IMR-90 (cell line): ENCODE measurements at regions not wholly inside any gene's neighbourhood (a gene's known extent, or its start where the extent isn't known, plus 50 kb on each side); places are given as distances from the start of the nearest gene placed in this dataset.

Source experiments
- BHLHE40 ChIP-seq: fragments of 150-350 bp; IDR thresholded peaks from 2 replicates; pipeline ENCODE4 v1.6.1; 2016; ENCODE audit warnings: mild to moderate bottlenecking, low read depth, low read length
- CEBPB ChIP-seq: IDR thresholded peaks from 2 replicates; pipeline ENCODE4 v1.6.1; 2012; ENCODE audit warnings: low read depth, low read length, improper control_type of control experiment
- CTCF ChIP-seq: conservative IDR thresholded peaks from 2 replicates; pipeline ENCODE4 v1.5.1; 2012; ENCODE audit warnings: mild to moderate bottlenecking, low read depth, low read length, improper control_type of control experiment
- MAFK ChIP-seq: IDR thresholded peaks from 2 replicates; pipeline ENCODE4 v1.6.1; 2012; ENCODE audit warnings: low read depth, low read length, improper control_type of control experiment
- MAZ ChIP-seq: IDR thresholded peaks from 2 replicates; pipeline ENCODE4 v1.6.1; 2012; ENCODE audit warnings: low read depth, mild to moderate bottlenecking, low read length, improper control_type of control experiment, moderate library complexity, borderline replicate concordance
- MXI1 ChIP-seq: IDR thresholded peaks from 2 replicates; pipeline ENCODE4 v1.6.1; 2012; ENCODE audit warnings: low read depth, mild to moderate bottlenecking, low read length, moderate library complexity, borderline replicate concordance
- NFE2L2 ChIP-seq: fragments of 150-350 bp; IDR thresholded peaks from 2 replicates; pipeline ENCODE4 v1.6.1; 2016; ENCODE audit warnings: low read depth, mild to moderate bottlenecking, low read length
- POLR2A ChIP-seq: IDR thresholded peaks from 2 replicates; pipeline ENCODE4 v1.6.1; 2012; ENCODE audit warnings: mild to moderate bottlenecking, low read depth, low read length
- RAD21 ChIP-seq: IDR thresholded peaks from 2 replicates; pipeline ENCODE4 v1.6.1; 2012; ENCODE audit warnings: low read length, improper control_type of control experiment
- RCOR1 ChIP-seq: IDR thresholded peaks from 2 replicates; pipeline ENCODE4 v1.6.1; 2012; ENCODE audit warnings: mild to moderate bottlenecking, low read length, improper control_type of control experiment; ENCODE audit not compliant: insufficient replicate concordance
- RFX5 ChIP-seq: IDR thresholded peaks from 2 replicates; pipeline ENCODE4 v1.8.0; 2012; ENCODE audit warnings: low read depth, mild to moderate bottlenecking, low read length, moderate library complexity
- SMC3 ChIP-seq: fragments of 150-350 bp; IDR thresholded peaks from 2 replicates; pipeline ENCODE4 v1.6.1; 2016; ENCODE audit warnings: low read depth, mild to moderate bottlenecking, antibody characterized with exemption, low read length, moderate library complexity
- USF2 ChIP-seq: fragments of 150-350 bp; IDR thresholded peaks from 2 replicates; pipeline ENCODE4 v1.6.1; 2017; ENCODE audit warnings: mild to moderate bottlenecking, antibody characterized with exemption, low read length, low read depth

- TF ChIP-seq CTCF, result no peak
- no peak for TF ChIP-seq CEBPB
- no peak for TF ChIP-seq POLR2A
- no peak for TF ChIP-seq MAZ
- TF ChIP-seq NFE2L2, result no peak
- TF ChIP-seq RFX5, result no peak
- no peak for TF ChIP-seq RAD21
- TF ChIP-seq MAFK, result no peak
- TF ChIP-seq RCOR1, result no peak
- no peak for TF ChIP-seq SMC3
- TF ChIP-seq USF2, result no peak
- TF ChIP-seq BHLHE40, result no peak
- TF ChIP-seq MXI1, result no peak
These were observed 71.2 kb upstream of the CCN6 start for GRCh38 chr6:111982681-111983080.
